ENCODE measurements at regions not wholly inside any gene's neighbourhood (a gene's known extent, or its start where the extent isn't known, plus 50 kb on each side); places are given as distances from the start of the nearest gene placed in this dataset.

- TF ChIP-seq GATA2 (IDR thresholded peaks at IDR 0.05; ENCODE audit: low read depth, low read length) (no peak), GATA3 (IDR thresholded peaks at IDR 0.05; ENCODE audit: low read depth, low read length) (no peak)
Measured at GRCh38 chr5:107135391-107135790, 535.3 kb downstream of the EFNA5 start.
